GM18858 (cell line): ENCODE measurements at regions not wholly inside any gene's neighbourhood (a gene's known extent, or its start where the extent isn't known, plus 50 kb on each side); places are given as distances from the start of the nearest gene placed in this dataset.

ENCODE experiments used
- ATAC-seq: cut with Tn5 transposase; IDR thresholded peaks from one replicate; pipeline ENCODE4 v1.9.1; 2021; ENCODE audit not compliant: unreplicated experiment

GRCh38 chr1:238592621-238593020, 701.9 kb upstream of the ZP4 start:
- ATAC-seq, result no peak

GRCh38 chr1:238589843-238590435, 699.2 kb upstream of the ZP4 start:
- no peak for ATAC-seq

- ATAC-seq, result no peak
Observed at GRCh38 chr1:238582816-238583215, 692.1 kb upstream of the ZP4 start.

GRCh38 chr1:238581332-238581731, 690.6 kb upstream of the ZP4 start:
- ATAC-seq, result no peak

- ATAC-seq, result no peak
Observed at GRCh38 chr1:238568735-238569134, 678.0 kb upstream of the ZP4 start.

- no peak for ATAC-seq
Observed at GRCh38 chr1:238562341-238562740, 671.6 kb upstream of the ZP4 start.

- ATAC-seq, result no peak
Observed at GRCh38 chr1:238558746-238559145, 668.0 kb upstream of the ZP4 start.

- ATAC-seq, result no peak
Observed at GRCh38 chr1:238558156-238558555, 667.4 kb upstream of the ZP4 start.

GRCh38 chr1:238552271-238552670, 661.5 kb upstream of the ZP4 start:
- no peak for ATAC-seq

- no peak for ATAC-seq
Observed at GRCh38 chr1:238549137-238549536, 658.4 kb upstream of the ZP4 start.

GRCh38 chr1:238546118-238546517, 655.4 kb upstream of the ZP4 start:
- no peak for ATAC-seq

- ATAC-seq, result no peak
Observed at GRCh38 chr1:238537641-238538040, 646.9 kb upstream of the ZP4 start.

- no peak for ATAC-seq
Observed at GRCh38 chr1:238530209-238530851, 639.6 kb upstream of the ZP4 start.

- no peak for ATAC-seq
Observed at GRCh38 chr1:238517711-238518110, 627.0 kb upstream of the ZP4 start.

GRCh38 chr1:238501290-238501689, 610.6 kb upstream of the ZP4 start:
- no peak for ATAC-seq

- no peak for ATAC-seq
Observed at GRCh38 chr1:238499021-238499420, 608.3 kb upstream of the ZP4 start.

GRCh38 chr1:238492271-238492670, 601.5 kb upstream of the ZP4 start:
- ATAC-seq, result no peak

- no peak for ATAC-seq
Observed at GRCh38 chr1:238491265-238491664, 600.5 kb upstream of the ZP4 start.

GRCh38 chr1:238489006-238489405, 598.3 kb upstream of the ZP4 start:
- no peak for ATAC-seq

GRCh38 chr1:238488401-238488800, 597.7 kb upstream of the ZP4 start:
- no peak for ATAC-seq

GRCh38 chr1:238487931-238488330, 597.2 kb upstream of the ZP4 start:
- ATAC-seq, result no peak

- no peak for ATAC-seq
Observed at GRCh38 chr1:238485912-238486209, 595.1 kb upstream of the ZP4 start.
